NCI-H1694 (cell line): ENCODE measurements at regions not wholly inside any gene's neighbourhood (a gene's known extent, or its start where the extent isn't known, plus 50 kb on each side); places are given as distances from the start of the nearest gene placed in this dataset.

Experiments used
- DNase-seq: peaks from one replicate; lab custom pipeline; 2025; lab: John Stamatoyannopoulos, UW

GRCh38 chr12:93134175-93134890, 205.2 kb upstream of the EEA1 start:
- DNase-seq: no peak

GRCh38 chr12:93134893-93135285, 205.8 kb upstream of the EEA1 start:
- no peak for DNase-seq

- no peak for DNase-seq
Observed at GRCh38 chr12:93135286-93136239, 206.5 kb upstream of the EEA1 start.

- no peak for DNase-seq
Observed at GRCh38 chr12:93136253-93137055, 207.4 kb upstream of the EEA1 start.

GRCh38 chr12:93137656-93138612, 208.8 kb upstream of the EEA1 start:
- no peak for DNase-seq

GRCh38 chr12:93139028-93139665, 210.1 kb upstream of the EEA1 start:
- no peak for DNase-seq

GRCh38 chr12:93140325-93140724, 211.2 kb upstream of the EEA1 start:
- DNase-seq: no peak

GRCh38 chr12:93140801-93141200, 211.7 kb upstream of the EEA1 start:
- no peak for DNase-seq

GRCh38 chr12:93142881-93143280, 213.8 kb upstream of the EEA1 start:
- DNase-seq: no peak

GRCh38 chr12:93144109-93144508, 215.0 kb upstream of the EEA1 start:
- DNase-seq: no peak

- DNase-seq: no peak
Observed at GRCh38 chr12:93145086-93145485, 216.0 kb upstream of the EEA1 start.

- no peak for DNase-seq
Observed at GRCh38 chr12:93146263-93146939, 217.3 kb upstream of the EEA1 start.

GRCh38 chr12:93146970-93147369, 217.9 kb upstream of the EEA1 start:
- DNase-seq: no peak

- DNase-seq: no peak
Observed at GRCh38 chr12:93148412-93148811, 219.3 kb upstream of the EEA1 start.

- DNase-seq: no peak
Observed at GRCh38 chr12:93149229-93149628, 220.1 kb upstream of the EEA1 start.

GRCh38 chr12:93151079-93151762, 222.1 kb upstream of the EEA1 start:
- no peak for DNase-seq

- DNase-seq: no peak
Observed at GRCh38 chr12:93152617-93153016, 223.5 kb upstream of the EEA1 start.

GRCh38 chr12:93153321-93153720, 224.2 kb upstream of the EEA1 start:
- no peak for DNase-seq

GRCh38 chr12:93154096-93154728, 223.5 kb upstream of the NUDT4 start:
- DNase-seq: no peak
